ENCODE measurements at regions not wholly inside any gene's neighbourhood (a gene's known extent, or its start where the extent isn't known, plus 50 kb on each side); places are given as distances from the start of the nearest gene placed in this dataset.
"Not testable (repeated sequence)": the region's sequence is repeated elsewhere in the genome, so short reads cannot be mapped to it uniquely, and the experiment has no call there.

DNA sequence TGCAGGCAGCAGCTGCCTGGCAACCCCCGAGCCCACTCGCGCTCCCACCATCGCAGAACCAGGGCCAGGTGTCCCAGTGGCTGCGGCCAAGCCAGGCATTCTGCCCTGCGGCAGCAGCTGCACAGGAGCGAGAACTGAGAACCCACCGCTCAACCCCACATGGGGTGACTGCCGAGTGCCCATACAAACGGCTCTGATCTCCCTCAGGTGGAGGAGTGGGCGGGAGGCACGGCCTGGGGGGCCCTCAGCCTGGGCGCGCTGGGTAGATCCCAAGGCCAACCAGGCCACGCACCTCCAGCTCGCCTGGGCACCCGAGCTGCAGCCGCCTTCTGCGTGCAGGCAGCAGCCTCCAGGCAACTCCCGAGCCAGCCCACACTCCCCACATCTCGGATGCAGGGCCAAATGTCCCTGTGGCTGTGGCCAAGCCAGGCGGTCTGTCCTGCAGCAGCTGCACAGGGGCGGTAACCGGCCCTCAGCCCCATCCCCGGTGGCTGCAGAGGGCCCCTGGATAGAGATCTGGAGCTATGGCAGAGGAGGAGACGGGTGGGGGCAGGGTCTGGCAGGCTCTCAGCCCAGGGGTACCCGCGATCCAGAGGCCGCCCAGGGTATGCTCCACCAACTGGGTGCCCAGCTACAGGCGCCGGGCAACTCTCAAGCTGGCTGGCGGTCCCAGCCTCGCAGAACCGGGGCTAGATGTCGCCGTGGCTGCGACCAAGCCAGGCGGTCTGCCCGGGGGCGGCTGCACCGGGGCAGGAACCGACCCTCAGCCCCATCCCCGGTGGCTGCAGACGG, 1579.6 kb downstream of the TSPY10 start:
- TF ChIP-seq POLR2AphosphoS5 (IDR thresholded peaks at IDR 0.05; ENCODE audit: low read depth, low read length); CREB1 (IDR thresholded peaks at IDR 0.05); TBP (IDR thresholded peaks at IDR 0.05; ENCODE audit: low read depth, low read length); RNF2 (IDR thresholded peaks at IDR 0.05; ENCODE audit: borderline replicate concordance, low read depth, low read length, missing control alignments, poor library complexity, severe bottlenecking); RXRA (IDR thresholded peaks at IDR 0.05; ENCODE audit: insufficient read depth, low read depth, low read length): not testable (repeated sequence)
- TF ChIP-seq, protein P1, sequence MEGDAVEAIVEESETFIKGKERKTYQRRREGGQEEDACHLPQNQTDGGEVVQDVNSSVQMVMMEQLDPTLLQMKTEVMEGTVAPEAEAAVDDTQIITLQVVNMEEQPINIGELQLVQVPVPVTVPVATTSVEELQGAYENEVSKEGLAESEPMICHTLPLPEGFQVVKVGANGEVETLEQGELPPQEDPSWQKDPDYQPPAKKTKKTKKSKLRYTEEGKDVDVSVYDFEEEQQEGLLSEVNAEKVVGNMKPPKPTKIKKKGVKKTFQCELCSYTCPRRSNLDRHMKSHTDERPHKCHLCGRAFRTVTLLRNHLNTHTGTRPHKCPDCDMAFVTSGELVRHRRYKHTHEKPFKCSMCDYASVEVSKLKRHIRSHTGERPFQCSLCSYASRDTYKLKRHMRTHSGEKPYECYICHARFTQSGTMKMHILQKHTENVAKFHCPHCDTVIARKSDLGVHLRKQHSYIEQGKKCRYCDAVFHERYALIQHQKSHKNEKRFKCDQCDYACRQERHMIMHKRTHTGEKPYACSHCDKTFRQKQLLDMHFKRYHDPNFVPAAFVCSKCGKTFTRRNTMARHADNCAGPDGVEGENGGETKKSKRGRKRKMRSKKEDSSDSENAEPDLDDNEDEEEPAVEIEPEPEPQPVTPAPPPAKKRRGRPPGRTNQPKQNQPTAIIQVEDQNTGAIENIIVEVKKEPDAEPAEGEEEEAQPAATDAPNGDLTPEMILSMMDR (IDR thresholded peaks at IDR 0.05; ENCODE audit: control extremely low read depth in 1 of 3, insufficient read depth in 1 of 3, low read depth in 1 of 3, low read length in 3 of 3), result not testable (repeated sequence)
- TF ChIP-seq, protein P2, sequence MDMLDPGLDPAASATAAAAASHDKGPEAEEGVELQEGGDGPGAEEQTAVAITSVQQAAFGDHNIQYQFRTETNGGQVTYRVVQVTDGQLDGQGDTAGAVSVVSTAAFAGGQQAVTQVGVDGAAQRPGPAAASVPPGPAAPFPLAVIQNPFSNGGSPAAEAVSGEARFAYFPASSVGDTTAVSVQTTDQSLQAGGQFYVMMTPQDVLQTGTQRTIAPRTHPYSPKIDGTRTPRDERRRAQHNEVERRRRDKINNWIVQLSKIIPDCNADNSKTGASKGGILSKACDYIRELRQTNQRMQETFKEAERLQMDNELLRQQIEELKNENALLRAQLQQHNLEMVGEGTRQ (IDR thresholded peaks at IDR 0.05; ENCODE audit: low read length), result not testable (repeated sequence)

All from H1 (cell line).